HG03460 (cell line): ENCODE measurements at regions not wholly inside any gene's neighbourhood (a gene's known extent, or its start where the extent isn't known, plus 50 kb on each side); places are given as distances from the start of the nearest gene placed in this dataset.

Experiments used
- ATAC-seq: cut with Tn5 transposase; IDR thresholded peaks from one replicate; pipeline ENCODE4 v1.9.1; 2021; ENCODE audit not compliant: unreplicated experiment

- no peak for ATAC-seq
Observed at GRCh38 chr7:79723833-79724618, 270.6 kb upstream of the MAGI2 start.

GRCh38 chr7:79722217-79722616 is 268.8 kb upstream of the MAGI2 start:
- ATAC-seq, result no peak

DNA sequence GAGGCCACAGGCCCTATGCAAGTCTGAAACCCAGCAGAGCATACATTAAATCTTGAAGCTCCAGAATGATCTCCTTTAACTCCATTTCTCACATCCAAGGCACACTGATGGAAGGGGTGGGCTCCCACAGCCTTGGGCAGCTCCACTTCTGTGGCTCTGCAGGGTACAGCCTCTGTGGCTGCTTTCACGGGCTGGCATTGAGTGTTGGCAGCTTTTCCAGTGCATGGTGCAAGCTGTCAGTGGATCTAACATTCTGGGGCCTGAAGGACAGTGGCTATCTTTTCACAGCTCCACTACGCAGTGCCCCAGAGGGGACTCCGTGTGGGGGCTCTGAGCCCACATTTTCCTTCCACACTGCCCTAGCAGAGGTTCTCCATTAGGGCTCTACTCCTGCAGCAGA is 265.7 kb upstream of the MAGI2 start:
- ATAC-seq, result no peak

GRCh38 chr7:79716329-79716728 is 262.9 kb upstream of the MAGI2 start:
- ATAC-seq, result no peak

DNA sequence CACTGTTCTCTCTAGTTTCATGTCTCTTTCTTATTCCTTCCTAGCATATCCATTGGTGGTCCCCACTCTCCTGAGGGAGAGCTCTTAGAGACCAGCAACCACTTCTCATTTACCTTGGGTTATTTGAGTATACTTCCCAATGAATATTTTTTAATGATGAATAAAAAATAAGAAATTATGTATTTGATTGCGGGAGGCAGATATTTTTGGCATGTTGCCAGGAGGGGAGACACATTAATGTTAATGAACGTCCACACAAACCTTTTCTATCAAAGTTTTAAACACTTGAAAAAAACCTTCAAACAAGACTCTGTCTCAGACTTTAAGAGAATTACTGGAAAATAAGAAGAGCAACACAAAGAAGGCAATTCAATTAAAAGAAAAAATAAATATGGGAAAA is 260.6 kb upstream of the MAGI2 start:
- ATAC-seq, result no peak

DNA sequence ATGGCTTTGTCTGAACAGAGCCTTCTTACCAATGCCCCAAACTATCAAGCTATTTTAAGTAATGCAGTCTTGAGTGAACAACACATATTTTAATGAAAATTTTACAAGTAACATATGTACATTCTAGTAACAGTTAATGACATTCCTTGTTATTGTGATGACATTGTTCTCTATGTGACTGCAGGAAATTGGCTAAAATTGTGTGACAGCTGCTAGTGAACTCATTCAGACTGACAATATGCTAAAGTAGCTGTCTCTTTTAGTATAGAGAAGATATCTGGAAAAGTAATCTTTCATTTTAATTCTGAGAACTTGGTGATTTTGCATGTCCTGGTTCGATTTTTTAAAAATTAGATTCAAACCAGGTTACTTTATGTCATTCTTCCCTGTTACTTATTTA is 259.8 kb upstream of the MAGI2 start:
- no peak for ATAC-seq

DNA sequence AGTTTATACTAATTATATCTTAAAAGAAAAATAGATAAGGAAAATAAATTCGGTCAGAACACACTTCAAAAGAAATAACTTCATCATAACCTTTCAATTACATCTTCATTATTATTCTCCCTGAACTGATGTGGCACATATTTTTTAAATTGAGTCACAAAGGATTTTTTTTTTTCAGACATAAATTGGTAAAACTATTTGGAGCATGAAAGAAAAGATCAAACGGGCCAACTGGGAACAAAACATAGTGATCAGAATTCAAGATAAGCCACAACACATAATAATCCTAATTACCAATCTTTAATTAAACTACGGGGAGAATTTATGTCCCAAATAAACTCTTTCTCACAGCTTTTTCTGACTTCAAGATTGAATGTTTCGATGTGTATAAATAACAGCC is 258.2 kb upstream of the MAGI2 start:
- ATAC-seq, result no peak

- no peak for ATAC-seq
Observed at GRCh38 chr7:79709574-79710409, 256.3 kb upstream of the MAGI2 start.

DNA sequence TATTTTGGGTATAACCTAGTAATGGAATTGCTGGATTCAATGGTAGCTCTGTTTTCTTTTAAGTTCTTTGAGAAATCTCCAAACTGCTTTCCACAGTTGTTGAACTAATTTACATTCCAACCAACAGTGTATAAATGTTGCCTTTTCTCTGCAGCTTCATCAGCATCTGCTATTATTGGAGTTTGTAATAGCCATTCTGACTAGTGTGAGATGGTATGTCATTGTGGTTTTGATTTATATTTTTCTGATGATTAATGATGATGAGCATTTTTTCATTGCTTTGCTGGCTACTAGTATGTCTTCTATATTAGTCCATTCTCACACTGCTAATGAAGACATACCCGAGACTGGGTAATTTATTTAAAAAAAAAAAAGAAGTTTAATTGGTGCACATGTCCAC is 248.6 kb upstream of the MAGI2 start:
- ATAC-seq, result no peak

GRCh38 chr7:79692015-79692414 is 238.5 kb upstream of the MAGI2 start:
- no peak for ATAC-seq

DNA sequence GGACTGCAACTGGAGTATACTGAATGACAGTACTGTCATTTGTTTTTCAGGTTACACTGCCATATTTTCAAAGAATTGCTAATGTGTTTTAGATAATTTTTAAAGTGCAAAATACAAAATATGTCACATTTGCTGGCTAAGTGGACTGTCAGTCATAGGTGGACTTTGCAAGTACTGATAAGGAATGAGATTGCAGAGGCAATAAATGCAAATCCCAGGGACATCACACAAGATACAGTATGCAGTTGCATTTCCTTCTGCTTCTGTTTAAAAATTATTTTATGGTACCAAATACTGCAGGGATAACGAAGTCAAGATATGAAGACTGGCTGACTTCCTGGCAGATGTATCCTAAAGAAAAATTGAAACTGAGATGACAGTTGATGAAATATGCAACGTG is 237.6 kb upstream of the MAGI2 start:
- no peak for ATAC-seq

DNA sequence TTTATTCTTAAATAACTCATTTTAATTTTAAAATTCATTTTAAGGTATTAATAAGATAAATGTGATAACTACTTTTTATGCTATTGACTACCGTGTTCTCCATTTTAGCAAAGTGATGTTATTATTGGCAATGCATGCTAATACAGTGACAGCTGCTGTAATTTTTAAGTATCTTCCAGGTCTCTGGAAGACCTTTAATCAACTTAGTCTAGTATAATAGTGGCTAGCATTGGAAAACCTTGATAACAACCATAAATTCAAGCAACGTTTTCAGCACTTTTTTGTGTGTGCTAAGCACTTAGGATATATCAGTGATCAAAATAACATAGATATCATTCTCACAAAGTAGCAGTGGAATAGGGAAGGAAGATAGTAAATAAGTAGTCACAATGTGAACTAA is 230.9 kb upstream of the MAGI2 start:
- ATAC-seq, result no peak

GRCh38 chr7:79683916-79684315 is 230.4 kb upstream of the MAGI2 start:
- no peak for ATAC-seq

- ATAC-seq, result no peak
Observed at GRCh38 chr7:79683185-79683890, 229.9 kb upstream of the MAGI2 start.

GRCh38 chr7:79681454-79681853 is 228.0 kb upstream of the MAGI2 start:
- no peak for ATAC-seq

- no peak for ATAC-seq
Observed at GRCh38 chr7:79673969-79674368, 220.5 kb upstream of the MAGI2 start.

- no peak for ATAC-seq
Observed at GRCh38 chr7:79673421-79673820, 220.0 kb upstream of the MAGI2 start.

DNA sequence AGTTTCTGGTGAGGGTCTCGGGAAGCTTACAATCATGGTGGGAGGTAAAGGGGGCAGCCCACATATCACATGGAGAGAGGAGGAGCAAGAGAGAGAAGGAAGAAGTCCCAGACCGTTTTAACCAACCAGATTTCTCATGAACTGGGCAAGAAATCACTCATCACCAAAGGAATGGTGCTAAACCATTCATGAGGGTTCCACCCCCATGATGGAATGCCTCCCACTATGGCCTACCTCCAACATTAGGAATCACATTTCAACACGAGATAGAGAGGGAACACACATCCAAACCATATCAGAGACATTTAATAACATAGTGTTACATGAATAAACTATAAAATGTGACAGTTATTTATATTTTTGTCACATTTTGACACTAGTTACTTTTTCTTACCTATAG is 214.8 kb upstream of the MAGI2 start:
- ATAC-seq, result no peak

DNA sequence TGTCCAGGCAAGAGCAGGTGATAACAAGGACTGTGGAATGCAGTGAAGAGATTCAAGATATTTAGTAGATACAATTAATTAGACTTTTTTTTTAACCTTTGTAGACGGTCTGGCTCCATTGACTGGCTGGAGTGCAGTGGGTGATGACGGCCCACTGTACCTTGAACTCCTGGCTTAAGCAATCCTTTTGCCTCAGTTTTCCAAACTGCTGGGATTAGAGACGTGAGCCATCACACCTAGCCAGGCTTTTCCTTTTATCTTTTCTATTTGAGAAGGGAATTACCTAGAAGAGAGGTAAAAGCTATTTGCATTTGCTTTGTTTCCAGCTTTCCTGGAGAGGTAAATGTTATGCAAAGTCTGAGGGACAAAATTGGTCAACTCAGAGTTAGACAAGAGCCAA is 213.0 kb upstream of the MAGI2 start:
- no peak for ATAC-seq

DNA sequence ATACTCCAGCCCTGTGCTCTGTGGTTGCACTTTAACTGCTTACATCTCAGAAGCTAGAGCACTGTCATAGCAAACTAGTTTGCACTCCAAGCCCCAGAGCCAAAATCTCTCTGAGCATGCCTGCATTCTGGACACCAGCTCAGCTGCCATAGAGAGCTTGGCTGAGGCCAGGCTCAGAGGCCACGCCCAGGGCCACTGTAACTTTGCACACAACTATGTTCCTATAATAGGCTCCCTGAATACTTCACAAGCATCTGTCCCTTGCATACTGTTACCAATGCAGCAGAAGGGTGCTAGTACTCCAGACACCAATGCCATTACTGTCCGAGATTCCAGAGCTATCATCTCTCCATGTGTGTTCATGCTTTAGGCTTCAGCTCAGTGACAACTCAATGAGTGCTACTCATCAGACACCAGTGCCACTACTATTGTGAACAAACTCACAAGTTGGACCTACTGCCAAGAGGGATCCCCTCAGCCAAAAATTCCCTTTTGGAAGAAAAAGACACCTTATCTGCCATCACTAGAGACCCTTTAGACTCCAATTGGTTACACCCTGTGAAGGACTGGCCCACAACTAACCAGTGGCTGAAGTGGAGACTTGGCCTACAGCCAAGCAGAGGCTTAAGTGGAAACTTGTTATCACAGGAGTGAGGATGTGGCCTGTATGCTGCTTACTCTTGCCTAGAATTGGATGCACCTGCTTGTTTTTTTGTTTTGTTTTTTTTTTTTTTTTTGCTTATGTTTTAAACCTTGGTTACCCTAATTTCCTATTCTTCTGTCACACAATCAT is 211.6 kb upstream of the MAGI2 start:
- no peak for ATAC-seq

GRCh38 chr7:79658304-79658703 is 204.8 kb upstream of the MAGI2 start:
- no peak for ATAC-seq
